Erythroblast (primary cell): ENCODE measurements at regions not wholly inside any gene's neighbourhood (a gene's known extent, or its start where the extent isn't known, plus 50 kb on each side); places are given as distances from the start of the nearest gene placed in this dataset.

Source experiments
- GATA1 ChIP-seq: IDR thresholded peaks from 2 replicates; pipeline ENCODE4 v1.6.1; 2011; ENCODE audit warnings: low read depth, mild to moderate bottlenecking, control low read depth, low read length, moderate library complexity
- POLR2A ChIP-seq: IDR thresholded peaks from 2 replicates; pipeline ENCODE4 v1.6.1; 2011; ENCODE audit warnings: mild to moderate bottlenecking, low read length

DNA sequence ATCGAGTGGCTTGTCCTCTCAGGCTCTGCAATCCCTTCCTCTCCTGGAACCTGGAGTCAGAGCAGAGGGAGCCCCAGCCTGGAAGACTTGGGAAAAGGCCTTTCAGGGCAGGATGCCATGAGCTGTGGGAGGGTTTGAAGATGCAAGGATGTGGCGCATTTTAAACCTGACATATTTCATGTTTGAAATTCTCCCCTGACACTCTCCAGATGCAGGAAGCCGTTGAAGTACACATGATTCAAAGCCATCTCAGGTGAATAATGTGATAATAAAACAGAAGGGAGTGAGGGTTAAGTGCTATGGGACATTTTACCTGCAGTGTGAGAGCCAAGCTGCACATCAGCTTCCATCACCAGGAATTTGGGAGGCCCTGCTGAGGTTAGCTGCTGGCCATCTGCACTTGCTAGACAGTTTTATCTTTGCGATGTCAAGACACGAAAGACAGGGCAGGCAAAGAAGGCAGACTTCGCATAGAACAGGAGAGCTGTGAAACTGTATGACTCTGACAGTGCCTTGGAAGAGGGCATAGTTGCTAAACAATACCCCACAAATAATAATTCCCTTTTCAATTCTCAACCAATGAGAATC is 159.1 kb upstream of the GDF10 start:
- TF ChIP-seq POLR2A (no peak), GATA1 (no peak)
